AG04449 (cell line): ENCODE measurements at regions not wholly inside any gene's neighbourhood (a gene's known extent, or its start where the extent isn't known, plus 50 kb on each side); places are given as distances from the start of the nearest gene placed in this dataset.

Source experiments
- CTCF ChIA-PET: fragments of 350-600 bp; formaldehyde crosslinking; extraction: SDS; loops from one replicate; lab custom pipeline; 2021; ENCODE audit warnings: antibody characterized with exemption; lab: Yijun Ruan, JAX
- POLR2A ChIA-PET: fragments of 400-600, 350-600 bp; formaldehyde crosslinking; extraction: SDS; loops from one replicate; lab custom pipeline; 2020; ENCODE audit warnings: antibody characterized with exemption, inconsistent platforms; lab: Yijun Ruan, JAX
- DNase-seq: peaks from one replicate; pipeline ENCODE4 v3.0.0-alpha.2; 2010; ENCODE audit warnings: low read depth, low spot score
- H3K4me3 ChIP-seq: 2 replicates; pipeline ENCODE4 v1.5.1; 2011; ENCODE audit warnings: low read depth, mild to moderate bottlenecking, control low read depth, low read length
- CTCF ChIP-seq: IDR thresholded peaks from one replicate; pipeline ENCODE4 v1.5.1; 2011; ENCODE audit warnings: mild to moderate bottlenecking, moderate library complexity, low read length, control low read depth, inconsistent platforms; ENCODE audit not compliant: insufficient read depth; ENCODE audit errors: missing control alignments

- ChIA-PET POLR2A (interaction anchor here (0.6 kb wide), 1 partner anchor 977 kb away, joined by 3 read pairs; no protein-coding TSS in a partner anchor), CTCF (no interaction called here)
- TF ChIP-seq CTCF, result no peak
- H3K4me3 ChIP-seq, result no peak overlapping the region
- DNase-seq, result no peak
Observed at GRCh38 chr12:5267603-5268423, 164.1 kb upstream of the NTF3 start.

- DNase-seq, result no peak
- CTCF ChIA-PET, result interaction anchor here (1.0 kb wide), 1 partner anchor 49 kb away, joined by 3 read pairs; no protein-coding TSS in a partner anchor
- POLR2A ChIA-PET, result no interaction called here
Observed at GRCh38 chr12:5268424-5269210, 163.3 kb upstream of the NTF3 start.

GRCh38 chr12:5269846-5270245 is 162.1 kb upstream of the NTF3 start:
- CTCF ChIA-PET, result no interaction called here
- DNase-seq, result no peak
- TF ChIP-seq CTCF, result no peak
- POLR2A ChIA-PET, result no interaction called here
- H3K4me3 ChIP-seq, result no peak overlapping the region

More at GRCh38 chr12:5268424-5269210, 163.3 kb upstream of the NTF3 start:
- H3K4me3 ChIP-seq, result no peak overlapping the region
- TF ChIP-seq CTCF, result no peak

- DNase-seq, result no peak
- ChIA-PET CTCF (no interaction called here), POLR2A (no interaction called here)
- no peak for TF ChIP-seq CTCF
- no peak overlapping the region for H3K4me3 ChIP-seq
Observed at GRCh38 chr12:5272018-5272785, 159.7 kb upstream of the NTF3 start.

- DNase-seq, result no peak
- POLR2A ChIA-PET, result no interaction called here
- no peak for TF ChIP-seq CTCF
- H3K4me3 ChIP-seq, result no peak overlapping the region
- CTCF ChIA-PET, result no interaction called here
Observed at GRCh38 chr12:5273709-5274108, 158.2 kb upstream of the NTF3 start.
